SK-N-SH (cell line): ENCODE measurements at regions not wholly inside any gene's neighbourhood (a gene's known extent, or its start where the extent isn't known, plus 50 kb on each side); places are given as distances from the start of the nearest gene placed in this dataset.

Source experiments
- RFX5 ChIP-seq: IDR thresholded peaks from 2 replicates; pipeline ENCODE4 v1.6.1; 2012; ENCODE audit warnings: mild to moderate bottlenecking, improper control_type of control experiment, low read length
- TF ChIP-seq, protein P1 (sequence below): fragments of 200-600 bp; sonication (generic); IDR thresholded peaks from 2 replicates; pipeline ENCODE4 v1.6.1; 2017; ENCODE audit warnings: antibody characterized with exemption, mild to moderate bottlenecking, moderate library complexity

DNA sequence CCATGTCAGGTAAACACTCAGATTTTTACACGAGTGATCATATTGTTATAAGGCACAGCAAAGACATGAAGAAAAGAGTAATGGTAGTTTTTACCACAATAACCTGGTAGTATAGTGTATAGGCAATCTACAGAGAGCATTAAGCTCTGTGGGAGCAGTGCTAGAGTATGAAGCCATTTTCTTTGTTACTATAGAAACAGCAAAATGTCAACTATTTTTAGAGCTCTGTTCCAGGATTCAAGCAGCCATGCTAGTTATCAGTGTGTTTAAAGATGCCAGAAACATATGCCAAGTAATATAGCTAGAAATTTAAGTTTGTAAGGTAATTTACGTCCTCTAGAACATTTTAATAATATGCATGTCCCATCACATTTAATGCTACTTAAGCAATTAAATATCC, 77.6 kb upstream of the RGS18 start:
- TF ChIP-seq RFX5: no peak
- TF ChIP-seq, protein P1, sequence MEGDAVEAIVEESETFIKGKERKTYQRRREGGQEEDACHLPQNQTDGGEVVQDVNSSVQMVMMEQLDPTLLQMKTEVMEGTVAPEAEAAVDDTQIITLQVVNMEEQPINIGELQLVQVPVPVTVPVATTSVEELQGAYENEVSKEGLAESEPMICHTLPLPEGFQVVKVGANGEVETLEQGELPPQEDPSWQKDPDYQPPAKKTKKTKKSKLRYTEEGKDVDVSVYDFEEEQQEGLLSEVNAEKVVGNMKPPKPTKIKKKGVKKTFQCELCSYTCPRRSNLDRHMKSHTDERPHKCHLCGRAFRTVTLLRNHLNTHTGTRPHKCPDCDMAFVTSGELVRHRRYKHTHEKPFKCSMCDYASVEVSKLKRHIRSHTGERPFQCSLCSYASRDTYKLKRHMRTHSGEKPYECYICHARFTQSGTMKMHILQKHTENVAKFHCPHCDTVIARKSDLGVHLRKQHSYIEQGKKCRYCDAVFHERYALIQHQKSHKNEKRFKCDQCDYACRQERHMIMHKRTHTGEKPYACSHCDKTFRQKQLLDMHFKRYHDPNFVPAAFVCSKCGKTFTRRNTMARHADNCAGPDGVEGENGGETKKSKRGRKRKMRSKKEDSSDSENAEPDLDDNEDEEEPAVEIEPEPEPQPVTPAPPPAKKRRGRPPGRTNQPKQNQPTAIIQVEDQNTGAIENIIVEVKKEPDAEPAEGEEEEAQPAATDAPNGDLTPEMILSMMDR: no peak
